Memory B cell (primary cell): ENCODE measurements at regions not wholly inside any gene's neighbourhood (a gene's known extent, or its start where the extent isn't known, plus 50 kb on each side); places are given as distances from the start of the nearest gene placed in this dataset.

ENCODE experiments used
- ATAC-seq: fragments of 150-1000 bp; cut with Tn5 transposase; 2 replicates; pipeline ENCODE4 v1.10.0; 2021; ENCODE audit warnings: low read depth, mild to moderate bottlenecking, moderate library complexity
- DNase-seq, 2 donors: peaks; one replicate each; pipeline ENCODE4 v3.0.0; 2022; ENCODE audit warnings: low spot score in 2 of 2
- H3K27ac Mint-ChIP-seq: one replicate; pipeline ENCODE4 v1.8.0; 2022; ENCODE audit warnings: mild to moderate bottlenecking, moderate library complexity, mixed read lengths
- H3K27me3 Mint-ChIP-seq: one replicate; pipeline ENCODE4 v1.8.0; 2022; ENCODE audit warnings: mixed read lengths
- H3K36me3 Mint-ChIP-seq: one replicate; pipeline ENCODE4 v1.8.0; 2022; ENCODE audit warnings: mild to moderate bottlenecking, mixed read lengths
- H3K4me1 Mint-ChIP-seq: one replicate; pipeline ENCODE4 v1.8.0; 2022; ENCODE audit warnings: mixed read lengths
- H3K4me3 Mint-ChIP-seq: one replicate; pipeline ENCODE4 v1.8.0; 2022; ENCODE audit warnings: mild to moderate bottlenecking, moderate library complexity, mixed read lengths
- H3K9me3 Mint-ChIP-seq: one replicate; pipeline ENCODE4 v1.8.0; 2022; ENCODE audit warnings: mixed read lengths

DNA sequence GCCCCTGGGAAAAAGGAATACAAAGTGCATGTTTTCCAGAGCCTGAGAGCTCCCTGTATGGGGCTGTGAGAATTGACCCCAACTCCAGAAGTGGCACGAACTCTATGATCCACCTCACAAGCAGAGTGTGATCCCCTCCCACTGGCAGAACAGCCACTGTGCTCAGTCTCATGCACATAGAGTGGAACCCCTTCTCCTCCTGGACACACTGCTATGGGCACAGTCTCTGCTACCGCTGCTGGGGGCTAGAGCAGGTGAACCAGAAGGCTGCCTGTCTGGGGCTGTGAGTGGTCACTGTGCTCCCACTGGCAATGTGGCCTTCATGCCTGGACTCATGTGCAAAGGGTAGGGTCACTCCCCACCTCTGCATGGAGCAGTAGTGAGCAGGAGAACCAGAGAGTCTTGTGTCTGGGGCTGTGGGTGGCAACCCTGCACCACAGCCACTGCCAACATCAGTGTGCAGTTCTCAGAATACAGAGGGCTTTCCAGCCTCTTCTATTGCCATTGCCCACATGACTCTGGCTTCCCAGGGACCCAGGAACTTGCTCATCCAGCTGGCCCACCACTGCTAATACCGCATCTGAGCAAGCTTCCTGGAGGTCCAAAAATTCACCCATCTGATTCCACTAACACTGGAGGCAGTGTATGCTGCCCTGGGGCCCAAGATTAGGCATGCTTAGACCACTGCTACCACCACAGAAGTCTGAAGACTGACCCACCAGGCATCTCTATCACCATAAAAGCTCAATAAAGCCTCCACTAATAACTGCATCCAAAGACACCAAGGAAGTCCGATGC, 343.7 kb upstream of the SOX14 start:
- ATAC-seq, result no peak

DNA sequence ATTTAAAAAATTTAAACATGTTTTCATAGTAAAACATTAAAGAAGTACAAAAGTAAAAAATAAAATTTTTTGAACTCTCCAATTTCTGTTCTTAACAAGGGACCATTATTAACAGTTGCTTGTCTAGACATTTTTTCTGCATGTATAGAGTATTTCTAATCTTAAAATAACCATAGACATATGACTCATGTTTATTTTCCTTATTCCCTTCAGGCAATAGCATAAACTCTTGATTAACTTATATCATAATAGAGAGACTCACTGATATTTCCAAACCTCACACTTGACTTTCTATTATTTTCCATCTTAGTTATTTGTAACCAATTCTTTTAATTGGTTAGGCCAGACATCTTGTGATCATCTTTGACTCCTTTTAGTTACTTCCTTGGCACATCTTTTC, 325.6 kb upstream of the SOX14 start:
- no peaks in the 10 kb centered on the region for H3K36me3 Mint-ChIP-seq
- peaks cover 9% of the 10 kb centered on the region for H3K9me3 Mint-ChIP-seq

More for the DNA sequence above, 343.7 kb upstream of the SOX14 start:
- Mint-ChIP-seq H3K4me1 (no peaks in the 10 kb centered on the region), H3K9me3 (peaks cover 12% of the 10 kb centered on the region), H3K27ac (no peak overlapping the region), H3K27me3 (no peaks in the 10 kb centered on the region), H3K36me3 (peaks cover 1% of the 10 kb centered on the region), H3K4me3 (no peak overlapping the region)
- DNase-seq, result no peak

DNA sequence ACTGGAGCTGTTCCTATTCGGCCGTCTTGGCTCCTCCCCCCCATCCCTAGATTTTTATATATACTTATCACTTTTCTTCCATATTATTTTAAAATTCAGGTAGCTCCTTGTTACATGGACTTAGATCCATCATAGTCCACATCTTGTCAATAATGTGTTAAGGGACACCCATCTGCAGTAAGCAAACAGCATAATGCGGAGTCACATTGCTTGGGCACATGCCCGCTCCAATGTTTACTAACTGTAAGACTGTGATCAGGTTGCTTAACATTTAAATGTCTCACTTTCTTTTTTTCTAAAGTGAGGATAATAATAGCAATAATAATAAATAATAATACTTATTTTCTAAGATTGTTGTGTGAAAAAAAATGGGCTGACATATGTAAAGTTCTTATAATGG, 303.2 kb upstream of the SOX14 start:
- H3K27ac Mint-ChIP-seq, result no peak overlapping the region

More for the DNA sequence above, 325.6 kb upstream of the SOX14 start:
- no peak overlapping the region for H3K27ac Mint-ChIP-seq
- H3K4me3 Mint-ChIP-seq, result no peak overlapping the region
- no peaks in the 10 kb centered on the region for H3K27me3 Mint-ChIP-seq
- DNase-seq (no peak), ATAC-seq (no peak)
- H3K4me1 Mint-ChIP-seq, result no peaks in the 10 kb centered on the region

GRCh38 chr3:137463131-137463530, 301.0 kb upstream of the SOX14 start:
- peaks cover 4% of the 10 kb centered on the region for H3K9me3 Mint-ChIP-seq
- ATAC-seq (no peak), DNase-seq (no peak)
- H3K27me3 Mint-ChIP-seq, result no peaks in the 10 kb centered on the region
- no peak overlapping the region for H3K27ac Mint-ChIP-seq
- H3K4me1 Mint-ChIP-seq, result no peaks in the 10 kb centered on the region
- no peak overlapping the region for H3K4me3 Mint-ChIP-seq
- no peaks in the 10 kb centered on the region for H3K36me3 Mint-ChIP-seq

More for the DNA sequence above, 303.2 kb upstream of the SOX14 start:
- ATAC-seq (no peak), DNase-seq (no peak)
- no peaks in the 10 kb centered on the region for H3K27me3 Mint-ChIP-seq
- no peak overlapping the region for H3K4me3 Mint-ChIP-seq
- H3K4me1 Mint-ChIP-seq, result no peaks in the 10 kb centered on the region
- H3K36me3 Mint-ChIP-seq, result no peaks in the 10 kb centered on the region
- peaks cover 3% of the 10 kb centered on the region for H3K9me3 Mint-ChIP-seq

- H3K27me3 Mint-ChIP-seq, result no peaks in the 10 kb centered on the region
- no peak overlapping the region for H3K4me3 Mint-ChIP-seq
- H3K4me1 Mint-ChIP-seq, result no peaks in the 10 kb centered on the region
- peaks cover 4% of the 10 kb centered on the region for H3K9me3 Mint-ChIP-seq
- DNase-seq (no peak), ATAC-seq (no peak)
- no peak overlapping the region for H3K27ac Mint-ChIP-seq
- no peaks in the 10 kb centered on the region for H3K36me3 Mint-ChIP-seq
These were observed 299.8 kb upstream of the SOX14 start for GRCh38 chr3:137464341-137464740.

- Mint-ChIP-seq H3K27me3 (no peaks in the 10 kb centered on the region), H3K4me1 (no peaks in the 10 kb centered on the region), H3K27ac (no peak overlapping the region), H3K36me3 (no peaks in the 10 kb centered on the region), H3K9me3 (peaks cover 1% of the 10 kb centered on the region), H3K4me3 (no peak overlapping the region)
- DNase-seq (no peak), ATAC-seq (no peak)
These were observed 295.7 kb upstream of the SOX14 start for GRCh38 chr3:137468446-137468845.

DNA sequence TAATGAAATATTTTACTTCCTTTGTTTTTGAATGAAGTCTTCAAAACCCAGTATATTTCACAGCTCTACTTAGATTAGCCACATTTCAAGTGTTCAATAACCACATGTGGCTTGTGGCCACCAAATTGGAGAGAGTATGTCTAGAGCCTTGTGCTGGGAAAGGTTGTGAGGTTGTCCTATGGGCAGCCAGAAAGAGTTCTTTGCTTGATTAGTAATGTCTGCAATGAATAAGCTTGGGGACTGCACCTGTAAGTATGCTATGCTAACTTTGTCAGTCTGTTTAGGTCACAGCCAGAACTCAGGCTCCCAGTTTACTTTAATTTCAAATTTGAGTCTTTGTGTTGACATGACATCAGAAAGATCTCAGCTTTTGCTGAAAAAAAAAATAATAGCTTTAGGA, 294.9 kb upstream of the SOX14 start:
- Mint-ChIP-seq H3K36me3 (no peaks in the 10 kb centered on the region), H3K27me3 (no peaks in the 10 kb centered on the region), H3K4me3 (no peak overlapping the region), H3K9me3 (peaks cover 1% of the 10 kb centered on the region), H3K4me1 (no peaks in the 10 kb centered on the region), H3K27ac (no peak overlapping the region)
- DNase-seq (no peak), ATAC-seq (no peak)

GRCh38 chr3:137471130-137471529, 293.0 kb upstream of the SOX14 start:
- no peaks in the 10 kb centered on the region for H3K4me1 Mint-ChIP-seq
- H3K9me3 Mint-ChIP-seq, result peaks cover 4% of the 10 kb centered on the region
- DNase-seq, result no peak
- H3K36me3 Mint-ChIP-seq, result no peaks in the 10 kb centered on the region
- H3K27me3 Mint-ChIP-seq, result no peaks in the 10 kb centered on the region
- no peak for ATAC-seq
- no peak overlapping the region for H3K27ac Mint-ChIP-seq
- no peak overlapping the region for H3K4me3 Mint-ChIP-seq

GRCh38 chr3:137471558-137472204, 292.4 kb upstream of the SOX14 start:
- DNase-seq (no peak), ATAC-seq (no peak)
- H3K9me3 Mint-ChIP-seq, result peaks cover 4% of the 10 kb centered on the region
- no peaks in the 10 kb centered on the region for H3K36me3 Mint-ChIP-seq
- H3K4me1 Mint-ChIP-seq, result no peaks in the 10 kb centered on the region
- H3K4me3 Mint-ChIP-seq, result no peak overlapping the region
- H3K27me3 Mint-ChIP-seq, result no peaks in the 10 kb centered on the region
- H3K27ac Mint-ChIP-seq, result no peak overlapping the region

DNA sequence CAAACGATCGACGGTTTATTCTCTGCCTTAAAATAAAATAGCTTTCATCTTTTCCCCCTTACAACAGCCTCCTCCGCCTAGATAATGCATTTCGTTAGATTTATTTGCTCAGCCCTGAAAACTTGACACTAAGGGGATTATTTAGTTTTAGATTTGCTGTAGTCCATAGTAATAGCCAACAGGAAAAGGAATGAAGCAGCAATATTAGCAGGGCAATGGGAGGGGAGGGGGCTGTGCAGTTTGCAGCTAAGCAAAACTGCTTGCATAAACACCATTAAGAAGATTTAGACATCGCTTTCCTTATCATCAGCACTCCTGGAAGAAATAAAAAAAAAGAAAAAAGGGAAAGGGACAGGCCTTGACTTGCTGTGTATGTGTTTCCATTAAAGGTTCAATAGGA, 286.5 kb upstream of the SOX14 start:
- Mint-ChIP-seq H3K27ac (no peak overlapping the region), H3K9me3 (peaks cover 3% of the 10 kb centered on the region), H3K27me3 (no peaks in the 10 kb centered on the region), H3K4me1 (no peaks in the 10 kb centered on the region), H3K4me3 (no peak overlapping the region), H3K36me3 (no peaks in the 10 kb centered on the region)
- DNase-seq (no peak), ATAC-seq (no peak)

DNA sequence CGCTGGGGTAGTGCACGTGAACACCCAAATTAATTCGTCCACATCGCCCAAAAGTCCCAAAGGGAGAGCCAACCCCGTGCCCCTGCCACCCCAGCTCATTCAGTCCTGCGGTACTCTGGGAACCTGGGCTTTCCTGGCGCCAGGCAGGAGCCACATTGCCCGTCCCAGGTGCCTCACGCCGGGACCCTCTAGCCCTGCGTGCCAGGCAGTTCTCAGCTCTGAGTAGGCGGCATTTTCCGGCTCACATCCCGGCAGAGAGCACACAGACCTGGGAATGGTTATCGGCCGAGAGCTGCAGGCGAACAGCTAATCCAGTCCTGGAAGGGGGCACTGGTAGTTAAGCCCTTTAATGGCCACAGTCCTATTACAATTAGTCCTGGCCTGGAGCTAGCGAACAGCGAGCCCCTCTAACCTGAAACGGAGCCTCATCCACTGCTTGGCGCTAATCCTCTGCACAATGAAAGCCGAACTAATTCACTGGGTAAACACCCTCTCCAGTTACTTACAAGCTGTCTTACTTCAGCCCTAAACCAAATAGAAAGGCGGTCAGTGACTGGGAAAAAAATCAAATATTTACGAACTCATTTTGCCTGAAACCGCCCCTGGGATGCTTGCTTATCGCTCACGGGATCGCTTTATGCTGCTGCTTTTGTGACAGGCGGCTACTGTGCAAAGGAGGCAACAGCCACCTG, 254.6 kb upstream of the SOX14 start:
- Mint-ChIP-seq H3K27ac (no peak overlapping the region), H3K4me1 (no peaks in the 10 kb centered on the region), H3K4me3 (no peak overlapping the region), H3K27me3 (no peaks in the 10 kb centered on the region), H3K36me3 (no peaks in the 10 kb centered on the region), H3K9me3 (peaks cover 8% of the 10 kb centered on the region)
- no peak for ATAC-seq
- no peak for DNase-seq

- Mint-ChIP-seq H3K36me3 (no peaks in the 10 kb centered on the region), H3K9me3 (no peaks in the 10 kb centered on the region), H3K4me1 (no peaks in the 10 kb centered on the region), H3K4me3 (no peak overlapping the region), H3K27me3 (no peaks in the 10 kb centered on the region), H3K27ac (no peak overlapping the region)
- ATAC-seq (no peak), DNase-seq (no peak)
These were observed 252.5 kb upstream of the SOX14 start for GRCh38 chr3:137511655-137512054.

DNA sequence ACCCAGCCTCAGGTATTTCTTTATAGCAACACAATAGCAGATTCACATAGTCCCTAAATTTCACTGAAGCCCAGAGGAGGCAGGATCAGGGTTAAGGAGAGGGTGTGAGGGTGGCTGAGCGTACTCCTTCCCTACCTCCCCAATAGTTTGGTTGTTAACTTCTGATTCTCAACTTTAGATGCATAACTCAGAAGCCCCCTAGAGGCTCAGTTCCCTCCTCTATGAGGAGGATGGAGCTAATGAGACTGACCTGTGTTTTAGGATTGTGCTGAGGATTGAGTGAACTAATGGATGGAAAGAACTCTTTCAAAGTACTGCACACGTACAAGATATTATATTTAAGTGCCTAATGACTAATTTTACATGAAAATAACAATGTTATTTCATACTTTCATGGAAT, 249.3 kb upstream of the SOX14 start:
- no peaks in the 10 kb centered on the region for H3K36me3 Mint-ChIP-seq
- no peaks in the 10 kb centered on the region for H3K27me3 Mint-ChIP-seq
- ATAC-seq (no peak), DNase-seq (no peak)
- H3K4me1 Mint-ChIP-seq, result no peaks in the 10 kb centered on the region
- no peak overlapping the region for H3K4me3 Mint-ChIP-seq
- H3K9me3 Mint-ChIP-seq, result peaks cover 3% of the 10 kb centered on the region
- H3K27ac Mint-ChIP-seq, result no peak overlapping the region

GRCh38 chr3:137519602-137520001, 244.5 kb upstream of the SOX14 start:
- Mint-ChIP-seq H3K4me3 (no peak overlapping the region), H3K36me3 (no peaks in the 10 kb centered on the region), H3K27ac (no peak overlapping the region), H3K9me3 (peaks cover 5% of the 10 kb centered on the region), H3K4me1 (no peaks in the 10 kb centered on the region), H3K27me3 (no peaks in the 10 kb centered on the region)
- no peak for DNase-seq
- ATAC-seq, result no peak
